SK-N-SH treated with all-trans-retinoic acid at 6 μM for 48 hours (cell line): ENCODE measurements at regions not wholly inside any gene's neighbourhood (a gene's known extent, or its start where the extent isn't known, plus 50 kb on each side); places are given as distances from the start of the nearest gene placed in this dataset.

ENCODE experiments used
- ATAC-seq: fragments of 200-7000 bp; cut with Tn5 transposase; 3 replicates; pipeline ENCODE4 v1.9.1; 2020; ENCODE audit warnings: mild to moderate bottlenecking, moderate library complexity
- ARNTL ChIP-seq: fragments of 450-650 bp; formaldehyde crosslinking; IDR thresholded peaks from 2 replicates; pipeline ENCODE4 v1.5.0; 2020; ENCODE audit warnings: low read depth, mild to moderate bottlenecking, moderate library complexity, borderline replicate concordance
- BACH2 ChIP-seq: fragments of 250-450 bp; sonication (Bioruptor Pico); IDR thresholded peaks from 2 replicates; pipeline ENCODE4 v1.9.0; 2021; ENCODE audit warnings: mild to moderate bottlenecking, borderline replicate concordance
- CREB5 ChIP-seq: fragments of 250-450 bp; sonication (Bioruptor Pico); IDR thresholded peaks from 2 replicates; pipeline ENCODE4 v1.5.1; 2020; ENCODE audit warnings: low read depth, mild to moderate bottlenecking, moderate library complexity
- CSDC2 ChIP-seq: fragments of 250-450 bp; sonication (Bioruptor Pico); IDR thresholded peaks from 2 replicates; pipeline ENCODE4 v1.5.0; 2020; ENCODE audit warnings: mild to moderate bottlenecking, moderate library complexity
- CSRNP3 ChIP-seq: fragments of 250-450 bp; sonication (Bioruptor Pico); IDR thresholded peaks from 2 replicates; pipeline ENCODE4 v1.5.1; 2021; ENCODE audit warnings: mild to moderate bottlenecking, moderate library complexity
- GLIS3 ChIP-seq: fragments of 250-450 bp; sonication (Bioruptor Pico); IDR thresholded peaks from 2 replicates; pipeline ENCODE4 v1.5.0; 2020; ENCODE audit warnings: mild to moderate bottlenecking, moderate library complexity
- ISL1 ChIP-seq: fragments of 250-450 bp; sonication (Bioruptor Pico); IDR thresholded peaks from 2 replicates; pipeline ENCODE4 v2.1.2; 2022; ENCODE audit warnings: mild to moderate bottlenecking, moderate library complexity
- OSR1 ChIP-seq: fragments of 250-450 bp; sonication (Bioruptor Pico); IDR thresholded peaks from 2 replicates; pipeline ENCODE4 v1.8.0; 2022; ENCODE audit warnings: moderate library complexity, mild to moderate bottlenecking, inconsistent platforms
- PATZ1 ChIP-seq: fragments of 250-450 bp; sonication (Bioruptor Pico); IDR thresholded peaks from 2 replicates; pipeline ENCODE4 v1.8.0; 2020; ENCODE audit warnings: mild to moderate bottlenecking, moderate library complexity, borderline replicate concordance
- POU6F1 ChIP-seq: fragments of 250-450 bp; sonication (Bioruptor Pico); IDR thresholded peaks from 2 replicates; pipeline ENCODE4 v1.8.0; 2021; ENCODE audit warnings: low read depth, mild to moderate bottlenecking, moderate library complexity, borderline replicate concordance
- PPARA ChIP-seq: fragments of 250-450 bp; sonication (Bioruptor Pico); IDR thresholded peaks from 2 replicates; pipeline ENCODE4 v1.5.0; 2020; ENCODE audit warnings: mild to moderate bottlenecking, borderline replicate concordance
- RARB ChIP-seq: fragments of 250-450 bp; sonication (Bioruptor Pico); IDR thresholded peaks from 2 replicates; pipeline ENCODE4 v1.8.0; 2021; ENCODE audit warnings: mild to moderate bottlenecking, moderate library complexity
- SNAI2 ChIP-seq: fragments of 250-450 bp; sonication (Bioruptor Pico); IDR thresholded peaks from 2 replicates; pipeline ENCODE4 v1.5.0; 2020; ENCODE audit warnings: mild to moderate bottlenecking, moderate library complexity
- TCF4 ChIP-seq: fragments of 250-450 bp; sonication (Bioruptor Pico); IDR thresholded peaks from 2 replicates; pipeline ENCODE4 v1.8.0; 2021; ENCODE audit warnings: mild to moderate bottlenecking, moderate library complexity, borderline replicate concordance
- TOX ChIP-seq: fragments of 250-450 bp; sonication (Bioruptor Pico); IDR thresholded peaks from 2 replicates; pipeline ENCODE4 v1.8.0; 2021; ENCODE audit warnings: mild to moderate bottlenecking, moderate library complexity, borderline replicate concordance
- TSHZ2 ChIP-seq: fragments of 250-450 bp; sonication (Bioruptor Pico); IDR thresholded peaks from 2 replicates; pipeline ENCODE4 v1.5.0; 2020; ENCODE audit warnings: mild to moderate bottlenecking, moderate library complexity
- ZC3H10 ChIP-seq: fragments of 250-450 bp; sonication (Bioruptor Pico); IDR thresholded peaks from 2 replicates; pipeline ENCODE4 v1.5.1; 2021; ENCODE audit warnings: mild to moderate bottlenecking, moderate library complexity
- ZFP3 ChIP-seq: fragments of 250-450 bp; sonication (Bioruptor Pico); IDR thresholded peaks from 2 replicates; pipeline ENCODE4 v1.5.0; 2020; ENCODE audit warnings: mild to moderate bottlenecking, moderate library complexity
- ZNF565 ChIP-seq: fragments of 450-650 bp; formaldehyde crosslinking; conservative IDR thresholded peaks from 2 replicates; pipeline ENCODE4 v1.5.0; 2020; ENCODE audit warnings: low read depth, mild to moderate bottlenecking, moderate library complexity
- ZNF8 ChIP-seq: fragments of 450-650 bp; formaldehyde crosslinking; IDR thresholded peaks from 2 replicates; pipeline ENCODE4 v1.5.0; 2020; ENCODE audit warnings: mild to moderate bottlenecking, moderate library complexity

GRCh38 chr13:42658019-42658418, 84.1 kb downstream of the TNFSF11 start:
- no peak for ATAC-seq

GRCh38 chr13:42660333-42660965, 86.5 kb downstream of the TNFSF11 start:
- TF ChIP-seq POU6F1 (CRISPR knock-in tag), result no peak
- no peak for TF ChIP-seq SNAI2
- no peak for TF ChIP-seq ISL1 (CRISPR knock-in tag)
- no peak for TF ChIP-seq TCF4 (CRISPR knock-in tag)
- TF ChIP-seq CSDC2 (CRISPR knock-in tag), result no peak
- TF ChIP-seq ZC3H10, result no peak
- no peak for TF ChIP-seq ZFP3 (CRISPR knock-in tag)
- TF ChIP-seq CSRNP3 (CRISPR knock-in tag), result no peak
- TF ChIP-seq PATZ1 (CRISPR knock-in tag), result no peak
- no peak for TF ChIP-seq TOX
- ATAC-seq, result peak; percentile 82

More at GRCh38 chr13:42658019-42658418, 84.1 kb downstream of the TNFSF11 start:
- no peak for TF ChIP-seq ARNTL (CRISPR knock-in tag)
- TF ChIP-seq CREB5 (CRISPR knock-in tag), result no peak
- TF ChIP-seq ZNF565 (CRISPR knock-in tag), result no peak
- no peak for TF ChIP-seq PATZ1 (CRISPR knock-in tag)
- TF ChIP-seq ZNF8 (CRISPR knock-in tag), result no peak
- TF ChIP-seq, all 23 proteins: peak for 0

GRCh38 chr13:42667638-42668037, 93.7 kb downstream of the TNFSF11 start:
- TF ChIP-seq OSR1 (CRISPR knock-in tag) (no peak), ISL1 (CRISPR knock-in tag) (no peak), ZNF8 (CRISPR knock-in tag) (no peak), ZFP3 (CRISPR knock-in tag) (no peak), GLIS3 (CRISPR knock-in tag) (no peak), PPARA (CRISPR knock-in tag) (no peak), CSDC2 (CRISPR knock-in tag) (no peak), ZC3H10 (no peak), ARNTL (CRISPR knock-in tag) (no peak)
- TF ChIP-seq, all 23 proteins: peak for 0
- no peak for ATAC-seq

GRCh38 chr13:42671502-42671901, 97.5 kb downstream of the TNFSF11 start:
- ATAC-seq, result no peak
- TF ChIP-seq TOX (no peak), BACH2 (no peak), POU6F1 (CRISPR knock-in tag) (no peak), RARB (CRISPR knock-in tag) (no peak), CREB5 (CRISPR knock-in tag) (no peak), ZNF8 (CRISPR knock-in tag) (no peak), PPARA (CRISPR knock-in tag) (no peak), TCF4 (CRISPR knock-in tag) (no peak), TSHZ2 (CRISPR knock-in tag) (no peak), ZFP3 (CRISPR knock-in tag) (no peak), SNAI2 (no peak), ZNF565 (CRISPR knock-in tag) (no peak)
